Osteoblast (primary cell): ENCODE measurements at regions not wholly inside any gene's neighbourhood (a gene's known extent, or its start where the extent isn't known, plus 50 kb on each side); places are given as distances from the start of the nearest gene placed in this dataset.

Source experiments
- DNase-seq: peaks from one replicate; pipeline ENCODE4 v3.0.0; 2011; ENCODE audit warnings: low spot score, mixed read lengths; ENCODE audit not compliant: insufficient read length; ENCODE audit errors: missing footprints
- H2AFZ ChIP-seq: 2 replicates; pipeline ENCODE4 v1.6.0; 2011; ENCODE audit warnings: mild to moderate bottlenecking, low read length
- H3K27ac ChIP-seq: 2 replicates; pipeline ENCODE4 v1.5.1; 2011; ENCODE audit warnings: mild to moderate bottlenecking, low read depth, low read length, moderate library complexity
- H3K27me3 ChIP-seq: 2 replicates; pipeline ENCODE4 v1.6.0; 2012; ENCODE audit warnings: mild to moderate bottlenecking, control low read depth, inconsistent platforms, low read length, moderate library complexity; ENCODE audit not compliant: insufficient read depth
- H3K36me3 ChIP-seq: 2 replicates; pipeline ENCODE4 v1.5.1; 2011; ENCODE audit warnings: mild to moderate bottlenecking, low read length, control low read depth, moderate library complexity; ENCODE audit not compliant: insufficient read depth
- H3K4me1 ChIP-seq: 2 replicates; pipeline ENCODE4 v1.5.1; 2011; ENCODE audit warnings: mild to moderate bottlenecking, low read length, control low read depth, moderate library complexity; ENCODE audit not compliant: insufficient read depth
- H3K4me2 ChIP-seq: 2 replicates; pipeline ENCODE4 v1.6.0; 2011; ENCODE audit warnings: mild to moderate bottlenecking, low read length; ENCODE audit not compliant: insufficient read depth
- H3K4me3 ChIP-seq: fragments of 200-600 bp; sonication (generic); 3 replicates; pipeline ENCODE4 v1.5.1; 2012; ENCODE audit warnings: mild to moderate bottlenecking, low read length, inconsistent platforms; ENCODE audit not compliant: insufficient read depth
- H3K79me2 ChIP-seq: 2 replicates; pipeline ENCODE4 v1.6.0; 2012; ENCODE audit warnings: mild to moderate bottlenecking, low read length, control low read depth, inconsistent platforms; ENCODE audit not compliant: insufficient read depth
- H3K9me3 ChIP-seq: 2 replicates; pipeline ENCODE4 v1.5.1; 2011; ENCODE audit warnings: low read depth, low read length, control low read depth
- H4K20me1 ChIP-seq: 2 replicates; pipeline ENCODE4 v1.6.0; 2012; ENCODE audit warnings: mild to moderate bottlenecking, low read length, control low read depth; ENCODE audit not compliant: insufficient read depth
- TF ChIP-seq, protein P1 (sequence below): IDR thresholded peaks from 2 replicates; pipeline ENCODE4 v1.5.1; 2011; ENCODE audit warnings: mild to moderate bottlenecking, low read depth, low read length, moderate library complexity; ENCODE audit errors: extremely low read depth

DNA sequence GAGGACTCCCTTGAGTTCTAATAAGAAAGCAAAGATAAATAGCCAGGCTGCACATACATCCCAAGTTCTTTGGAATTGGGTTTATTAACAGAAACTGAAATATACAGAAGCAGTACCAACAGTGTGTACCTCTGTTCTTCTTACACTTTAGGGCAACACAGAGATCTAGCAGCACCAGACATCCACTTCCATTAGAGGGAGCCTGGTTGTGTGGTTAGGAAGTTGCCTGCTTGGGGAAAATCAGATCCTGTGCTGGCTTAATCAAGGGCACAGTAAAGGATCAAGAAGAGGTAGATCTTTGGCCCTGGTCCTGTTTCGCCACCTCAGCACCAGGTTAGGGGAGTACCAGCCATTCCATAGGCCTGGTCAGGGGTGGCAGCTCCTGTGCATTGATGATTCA, 231.1 kb upstream of the ARHGAP24 start:
- Histone ChIP-seq H2AFZ (no peak overlapping the region), H4K20me1 (no peaks in the 10 kb centered on the region), H3K27ac (no peak overlapping the region), H3K27me3 (no peaks in the 10 kb centered on the region), H3K4me3 (no peak overlapping the region), H3K36me3 (no peaks in the 10 kb centered on the region), H3K4me2 (no peak overlapping the region), H3K4me1 (no peaks in the 10 kb centered on the region), H3K9me3 (no peaks in the 10 kb centered on the region), H3K79me2 (no peaks in the 10 kb centered on the region)
- TF ChIP-seq, protein P1, sequence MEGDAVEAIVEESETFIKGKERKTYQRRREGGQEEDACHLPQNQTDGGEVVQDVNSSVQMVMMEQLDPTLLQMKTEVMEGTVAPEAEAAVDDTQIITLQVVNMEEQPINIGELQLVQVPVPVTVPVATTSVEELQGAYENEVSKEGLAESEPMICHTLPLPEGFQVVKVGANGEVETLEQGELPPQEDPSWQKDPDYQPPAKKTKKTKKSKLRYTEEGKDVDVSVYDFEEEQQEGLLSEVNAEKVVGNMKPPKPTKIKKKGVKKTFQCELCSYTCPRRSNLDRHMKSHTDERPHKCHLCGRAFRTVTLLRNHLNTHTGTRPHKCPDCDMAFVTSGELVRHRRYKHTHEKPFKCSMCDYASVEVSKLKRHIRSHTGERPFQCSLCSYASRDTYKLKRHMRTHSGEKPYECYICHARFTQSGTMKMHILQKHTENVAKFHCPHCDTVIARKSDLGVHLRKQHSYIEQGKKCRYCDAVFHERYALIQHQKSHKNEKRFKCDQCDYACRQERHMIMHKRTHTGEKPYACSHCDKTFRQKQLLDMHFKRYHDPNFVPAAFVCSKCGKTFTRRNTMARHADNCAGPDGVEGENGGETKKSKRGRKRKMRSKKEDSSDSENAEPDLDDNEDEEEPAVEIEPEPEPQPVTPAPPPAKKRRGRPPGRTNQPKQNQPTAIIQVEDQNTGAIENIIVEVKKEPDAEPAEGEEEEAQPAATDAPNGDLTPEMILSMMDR, result no peak
- no peak for DNase-seq

DNA sequence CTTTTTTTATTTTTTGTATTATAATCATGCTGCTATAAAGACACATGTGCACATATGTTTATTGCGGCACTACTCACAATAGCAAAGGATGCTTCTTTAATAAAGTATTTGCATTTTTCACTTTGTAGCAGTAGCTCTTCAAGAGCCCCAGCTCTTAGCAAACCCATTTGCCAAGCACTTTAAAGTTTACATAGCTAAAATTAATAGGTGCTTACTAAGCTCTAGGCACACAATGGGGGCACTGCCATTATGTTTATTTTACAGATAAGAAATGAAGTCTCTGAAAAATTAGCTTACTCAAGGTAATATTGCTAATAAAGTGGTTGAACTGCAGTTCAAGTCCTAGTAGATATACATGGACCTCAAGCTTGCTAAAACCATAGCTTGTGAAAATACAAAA, 230.3 kb upstream of the ARHGAP24 start:
- Histone ChIP-seq H4K20me1 (no peaks in the 10 kb centered on the region), H3K4me3 (no peak overlapping the region), H3K27ac (no peak overlapping the region), H3K4me2 (no peak overlapping the region), H3K4me1 (no peaks in the 10 kb centered on the region), H3K27me3 (no peaks in the 10 kb centered on the region), H3K79me2 (no peaks in the 10 kb centered on the region), H3K36me3 (no peaks in the 10 kb centered on the region), H2AFZ (no peak overlapping the region), H3K9me3 (no peaks in the 10 kb centered on the region)
- TF ChIP-seq, protein P1, result no peak
- DNase-seq, result no peak

DNA sequence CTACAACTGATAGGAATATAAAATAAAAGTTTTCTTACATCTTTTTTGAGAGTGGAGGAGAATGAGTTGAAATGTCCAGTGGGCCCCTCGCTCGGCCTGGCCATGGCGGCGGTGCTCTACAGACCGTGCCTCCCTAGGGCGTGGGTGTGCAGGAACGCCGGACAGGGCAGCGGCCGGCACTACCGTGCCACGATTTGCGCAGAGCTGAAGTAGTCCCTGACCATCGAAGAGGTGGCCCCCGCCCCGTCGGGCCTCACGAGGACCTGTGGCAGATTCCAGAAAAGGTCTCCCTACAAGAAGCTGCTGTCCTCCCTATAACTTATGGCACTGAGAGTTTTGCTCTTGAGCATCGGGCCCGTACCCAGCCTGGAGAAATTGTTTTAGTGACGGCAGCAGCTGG, 228.9 kb upstream of the ARHGAP24 start:
- H3K4me1 ChIP-seq, result no peaks in the 10 kb centered on the region
- no peak overlapping the region for H3K4me2 ChIP-seq
- H3K27ac ChIP-seq, result no peak overlapping the region
- no peaks in the 10 kb centered on the region for H3K9me3 ChIP-seq
- H3K4me3 ChIP-seq, result no peak overlapping the region
- TF ChIP-seq, protein P1, result no peak
- no peaks in the 10 kb centered on the region for H3K36me3 ChIP-seq
- no peak for DNase-seq
- no peaks in the 10 kb centered on the region for H3K79me2 ChIP-seq
- no peaks in the 10 kb centered on the region for H4K20me1 ChIP-seq
- H3K27me3 ChIP-seq, result no peaks in the 10 kb centered on the region
- no peak overlapping the region for H2AFZ ChIP-seq

DNA sequence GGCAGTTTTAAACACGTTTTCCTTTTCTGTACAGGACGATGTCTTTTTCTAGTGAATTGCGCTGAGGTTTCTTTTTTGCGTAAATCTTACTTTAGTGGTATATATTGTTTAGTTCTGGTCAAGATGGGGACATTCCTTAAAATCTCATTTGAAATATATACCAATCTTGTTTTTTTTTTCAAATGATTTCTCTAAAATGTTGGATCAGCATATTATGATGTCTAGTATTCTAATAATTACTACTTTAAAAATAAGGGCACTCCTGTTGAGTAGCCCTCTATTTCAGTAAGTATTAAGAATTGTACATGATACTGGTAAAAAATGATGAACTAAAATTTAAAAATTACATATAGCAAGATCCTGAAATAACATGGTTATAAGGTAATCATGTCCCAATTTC, 224.1 kb upstream of the ARHGAP24 start:
- no peaks in the 10 kb centered on the region for H3K36me3 ChIP-seq
- H3K4me3 ChIP-seq, result no peak overlapping the region
- H3K4me1 ChIP-seq, result no peaks in the 10 kb centered on the region
- no peaks in the 10 kb centered on the region for H3K9me3 ChIP-seq
- H3K27me3 ChIP-seq, result no peaks in the 10 kb centered on the region
- no peak for DNase-seq
- H3K27ac ChIP-seq, result no peak overlapping the region
- no peaks in the 10 kb centered on the region for H4K20me1 ChIP-seq
- H3K79me2 ChIP-seq, result no peaks in the 10 kb centered on the region
- TF ChIP-seq, protein P1, result no peak
- H3K4me2 ChIP-seq, result no peak overlapping the region
- no peak overlapping the region for H2AFZ ChIP-seq
